ENCODE measurements at regions not wholly inside any gene's neighbourhood (a gene's known extent, or its start where the extent isn't known, plus 50 kb on each side); places are given as distances from the start of the nearest gene placed in this dataset.

DNA sequence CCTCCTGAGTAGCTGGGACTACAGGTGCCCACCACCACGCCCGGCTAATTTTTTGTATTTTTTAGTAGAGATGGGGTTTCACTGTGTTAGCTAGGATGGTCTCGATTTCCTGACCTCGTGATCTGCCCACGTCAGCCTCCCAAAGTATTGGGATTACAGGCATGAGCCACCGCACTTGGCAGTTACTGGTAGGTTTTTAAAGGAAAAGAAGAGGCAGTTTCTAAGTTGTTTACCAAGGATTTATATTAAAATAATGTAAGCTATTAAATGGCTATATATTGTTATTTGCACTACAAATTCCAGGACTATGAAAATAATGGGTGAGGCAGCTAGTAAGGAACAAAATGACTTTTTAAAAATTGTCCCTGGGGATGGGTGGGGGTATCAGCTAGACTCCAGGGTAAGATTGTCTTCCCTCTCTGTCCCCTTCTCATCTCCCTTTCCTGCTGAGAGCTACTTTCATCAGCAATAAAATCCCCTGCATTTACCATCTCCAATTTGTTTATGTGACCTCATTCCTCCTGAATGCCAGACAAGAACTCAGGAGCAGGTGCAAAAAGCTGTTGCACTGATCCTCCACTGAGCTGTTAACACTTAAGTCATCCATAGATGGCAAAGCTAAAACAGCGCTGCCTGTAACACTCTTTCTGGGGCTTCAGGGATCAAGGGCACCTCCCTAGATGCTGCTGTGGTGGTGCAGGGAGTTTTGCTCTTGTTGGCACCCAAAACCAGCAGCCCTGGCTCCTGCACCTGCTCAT lies 165.2 kb downstream of the ZPLD1 start:
- TF ChIP-seq, protein P1, sequence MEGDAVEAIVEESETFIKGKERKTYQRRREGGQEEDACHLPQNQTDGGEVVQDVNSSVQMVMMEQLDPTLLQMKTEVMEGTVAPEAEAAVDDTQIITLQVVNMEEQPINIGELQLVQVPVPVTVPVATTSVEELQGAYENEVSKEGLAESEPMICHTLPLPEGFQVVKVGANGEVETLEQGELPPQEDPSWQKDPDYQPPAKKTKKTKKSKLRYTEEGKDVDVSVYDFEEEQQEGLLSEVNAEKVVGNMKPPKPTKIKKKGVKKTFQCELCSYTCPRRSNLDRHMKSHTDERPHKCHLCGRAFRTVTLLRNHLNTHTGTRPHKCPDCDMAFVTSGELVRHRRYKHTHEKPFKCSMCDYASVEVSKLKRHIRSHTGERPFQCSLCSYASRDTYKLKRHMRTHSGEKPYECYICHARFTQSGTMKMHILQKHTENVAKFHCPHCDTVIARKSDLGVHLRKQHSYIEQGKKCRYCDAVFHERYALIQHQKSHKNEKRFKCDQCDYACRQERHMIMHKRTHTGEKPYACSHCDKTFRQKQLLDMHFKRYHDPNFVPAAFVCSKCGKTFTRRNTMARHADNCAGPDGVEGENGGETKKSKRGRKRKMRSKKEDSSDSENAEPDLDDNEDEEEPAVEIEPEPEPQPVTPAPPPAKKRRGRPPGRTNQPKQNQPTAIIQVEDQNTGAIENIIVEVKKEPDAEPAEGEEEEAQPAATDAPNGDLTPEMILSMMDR (IDR thresholded peaks at IDR 0.05) = no peak
- TF ChIP-seq CBX2 (IDR thresholded peaks at IDR 0.05; ENCODE audit: borderline replicate concordance, low read depth) = no peak
- TF ChIP-seq EP300 (IDR thresholded peaks at IDR 0.05) = no peak
- TF ChIP-seq, protein P2, sequence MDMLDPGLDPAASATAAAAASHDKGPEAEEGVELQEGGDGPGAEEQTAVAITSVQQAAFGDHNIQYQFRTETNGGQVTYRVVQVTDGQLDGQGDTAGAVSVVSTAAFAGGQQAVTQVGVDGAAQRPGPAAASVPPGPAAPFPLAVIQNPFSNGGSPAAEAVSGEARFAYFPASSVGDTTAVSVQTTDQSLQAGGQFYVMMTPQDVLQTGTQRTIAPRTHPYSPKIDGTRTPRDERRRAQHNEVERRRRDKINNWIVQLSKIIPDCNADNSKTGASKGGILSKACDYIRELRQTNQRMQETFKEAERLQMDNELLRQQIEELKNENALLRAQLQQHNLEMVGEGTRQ (IDR thresholded peaks at IDR 0.05) = no peak
- no peak for TF ChIP-seq MAX (IDR thresholded peaks at IDR 0.05)
- no peak for TF ChIP-seq BHLHE40 (IDR thresholded peaks at IDR 0.05; ENCODE audit: low read depth, low read length)
- no peak for TF ChIP-seq RARB (CRISPR knock-in tag; IDR thresholded peaks at IDR 0.05)
- TF ChIP-seq RFX5 (IDR thresholded peaks at IDR 0.05) = no peak

Measured in A549 (cell line).